Tongue (tissue), 1 donor: ENCODE measurements at regions not wholly inside any gene's neighbourhood (a gene's known extent, or its start where the extent isn't known, plus 50 kb on each side); places are given as distances from the start of the nearest gene placed in this dataset.
A peak's percentile ranks its signal among the peaks of the same experiment; 100 is the strongest.

Source experiments
- DNase-seq: peaks from one replicate; pipeline ENCODE4 v3.0.0-alpha.2; 2015

DNA sequence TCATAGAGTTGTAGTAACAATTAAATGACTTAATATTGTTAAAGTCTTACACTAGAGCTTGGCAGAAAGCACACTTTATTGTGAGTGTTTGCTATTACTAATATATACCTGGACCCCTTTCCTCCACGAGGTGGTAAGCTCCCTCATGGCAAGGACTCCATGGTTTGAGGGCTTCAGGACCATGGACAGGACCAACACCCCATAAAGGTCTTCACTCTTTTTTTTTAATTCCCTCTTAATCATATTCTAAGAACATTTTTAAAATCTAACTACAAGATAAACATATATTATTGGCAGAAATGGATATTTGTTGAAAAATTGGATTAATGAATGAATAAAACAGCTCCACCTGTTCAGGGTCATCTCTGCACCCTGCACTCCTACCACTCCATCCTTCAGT, 154.5 kb downstream of the CBLN1 start:
- DNase-seq, result peak; percentile 14

DNA sequence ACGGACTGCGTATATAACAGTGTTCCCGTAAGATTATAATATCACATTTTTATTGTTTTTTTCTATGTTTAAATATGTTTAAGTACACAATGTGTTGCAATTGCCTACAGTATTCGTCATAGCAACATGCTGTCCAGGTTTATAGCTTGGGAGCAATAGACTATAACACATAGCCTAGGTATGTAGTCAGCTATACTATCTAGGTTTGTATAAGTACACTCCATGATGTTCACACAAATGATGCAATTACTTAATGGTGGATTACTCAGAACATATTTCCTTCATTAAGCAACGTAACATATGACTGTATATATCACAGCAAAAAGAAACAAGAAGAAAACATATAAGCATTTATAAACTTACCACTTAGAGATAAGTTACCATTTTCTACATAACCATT, 160.0 kb downstream of the CBLN1 start:
- no peak for DNase-seq

DNA sequence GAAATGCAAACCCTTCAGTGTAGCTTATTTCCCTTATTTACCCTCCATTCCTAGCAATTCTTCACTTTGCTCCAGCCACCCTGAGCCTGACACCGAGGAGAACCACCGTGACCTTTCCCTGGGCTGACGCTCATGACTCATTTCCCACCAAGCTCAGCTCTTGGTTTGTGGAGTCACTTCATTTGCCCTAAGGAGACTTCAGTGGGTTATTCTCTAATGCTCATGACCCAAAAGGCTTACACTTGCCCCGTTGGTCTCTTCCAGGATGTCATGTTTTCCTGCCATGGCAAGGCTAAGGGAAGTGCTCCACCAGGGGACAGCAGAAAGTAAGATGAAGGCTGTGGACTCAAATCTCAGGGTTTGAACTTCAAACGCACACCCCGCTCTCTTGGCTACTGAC, 161.0 kb downstream of the CBLN1 start:
- DNase-seq, result no peak

DNA sequence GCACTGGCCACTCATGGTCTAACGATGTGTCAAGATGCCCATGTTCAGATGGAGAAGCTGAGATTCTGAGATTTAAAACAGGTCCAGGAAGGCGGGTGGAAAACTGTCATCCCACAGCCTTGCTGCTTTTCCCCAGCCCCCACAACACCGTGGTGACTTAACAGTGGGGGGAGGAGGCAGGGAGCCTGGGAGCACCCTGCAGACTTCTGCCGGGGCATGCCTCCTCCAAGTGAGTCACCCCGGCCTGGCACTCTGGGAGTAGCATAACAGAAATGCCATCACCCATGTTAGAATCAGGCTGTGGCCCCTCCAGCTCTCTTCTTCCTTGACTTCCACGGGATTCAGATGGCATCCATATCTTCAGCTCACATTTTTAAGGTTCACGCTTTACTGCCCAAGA, 164.8 kb downstream of the CBLN1 start:
- no peak for DNase-seq

DNA sequence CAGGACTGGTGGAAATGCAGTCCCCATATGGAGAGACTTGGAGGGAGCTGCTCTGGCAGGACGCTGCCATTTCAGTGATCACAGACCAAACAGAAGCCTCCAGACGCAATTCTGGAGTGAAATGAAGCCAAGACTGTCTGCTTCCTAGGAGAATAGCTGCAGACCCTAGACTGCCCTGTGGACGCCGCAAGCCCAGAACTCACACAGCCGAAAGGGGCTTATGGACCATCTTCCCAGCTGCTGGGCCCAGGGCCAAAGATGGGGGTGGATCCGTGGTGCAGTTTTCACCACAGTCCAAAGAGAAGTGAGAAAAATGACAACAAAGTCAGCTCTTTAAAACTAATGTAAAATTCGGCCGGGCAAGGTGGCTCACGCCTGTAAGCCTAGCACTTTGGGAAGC, 165.7 kb downstream of the CBLN1 start:
- DNase-seq, result no peak

- peak; percentile 15 for DNase-seq
Measured at GRCh38 chr16:49112754-49113153, 168.9 kb downstream of the CBLN1 start.

DNA sequence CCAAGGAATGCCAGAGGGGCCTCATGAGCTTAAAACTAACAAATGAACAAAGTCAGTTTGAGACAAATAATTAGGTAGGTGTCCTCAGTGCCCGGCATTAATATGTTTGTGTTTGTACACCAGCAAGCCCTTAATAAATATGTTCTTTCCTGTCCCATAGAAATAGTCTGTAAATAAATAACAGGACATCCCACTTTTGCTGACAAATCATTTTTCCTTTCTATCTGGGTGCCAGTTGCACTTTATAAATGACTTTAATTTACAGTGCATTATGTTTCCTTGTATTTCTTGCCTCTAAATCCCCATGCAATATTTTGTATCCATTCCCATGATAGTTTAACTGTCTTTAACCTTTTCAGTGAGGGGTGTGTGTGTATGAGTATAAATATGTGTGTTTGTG, 170.3 kb downstream of the CBLN1 start:
- no peak for DNase-seq

- DNase-seq, result no peak
Measured at GRCh38 chr16:49108611-49109010, 173.0 kb downstream of the CBLN1 start.

DNA sequence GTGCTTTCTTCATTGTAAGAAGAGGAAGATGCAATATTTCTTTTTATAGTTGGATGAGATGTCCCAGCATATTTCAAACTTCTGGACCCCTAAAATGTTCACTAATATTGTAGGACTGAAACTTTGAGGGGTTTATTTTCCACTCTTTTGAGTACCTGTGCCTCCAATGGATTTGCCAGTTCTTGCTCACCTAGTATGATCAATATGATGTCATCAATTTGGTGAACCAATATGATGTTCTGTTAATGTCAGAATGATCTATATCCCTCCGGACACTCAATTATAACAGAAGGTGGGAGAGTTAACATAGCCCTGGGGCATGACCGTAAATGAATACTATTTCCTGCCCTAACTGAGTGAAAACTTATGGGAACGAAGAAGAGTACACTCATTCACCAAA, 178.3 kb downstream of the CBLN1 start:
- no peak for DNase-seq

DNA sequence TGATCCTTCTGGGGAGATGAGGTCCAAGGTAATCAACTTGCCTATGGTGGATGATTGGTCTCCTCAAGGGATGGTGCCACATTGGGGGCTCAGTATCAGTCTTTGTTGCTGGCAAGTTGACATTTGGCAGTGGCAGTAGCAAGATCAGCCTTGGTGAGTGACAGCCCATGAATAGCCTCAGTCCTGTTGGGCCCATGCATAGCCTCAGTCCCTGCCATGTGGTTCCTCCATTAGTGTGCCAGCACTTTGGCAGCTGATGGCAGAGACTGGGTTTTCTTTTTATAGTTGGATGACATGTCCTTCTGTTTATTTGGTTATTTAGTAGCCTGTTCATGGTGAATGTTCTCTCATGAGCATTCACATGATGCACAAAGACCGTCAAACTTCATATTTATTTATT, 179.6 kb downstream of the CBLN1 start:
- DNase-seq, result no peak

DNA sequence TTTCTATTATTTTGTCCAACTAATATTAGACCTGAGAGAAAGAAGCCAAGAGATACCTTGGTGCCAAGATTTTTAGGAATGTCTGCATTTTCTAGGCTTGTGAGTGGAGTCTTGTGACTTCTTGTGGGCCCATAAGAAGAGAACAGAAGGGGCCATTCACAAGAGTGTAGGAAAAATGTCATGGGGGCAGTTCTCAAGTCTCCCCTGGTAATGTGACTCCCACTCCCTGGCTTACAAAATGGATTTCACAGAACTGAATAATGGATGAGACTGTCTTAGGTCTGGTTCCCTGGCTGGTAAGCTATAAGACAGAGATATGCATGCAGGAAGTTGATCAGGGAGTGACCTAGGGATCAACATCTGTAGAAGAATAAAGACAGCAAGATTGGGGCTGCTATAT, 181.3 kb downstream of the CBLN1 start:
- no peak for DNase-seq

GRCh38 chr16:49097964-49098363, 183.7 kb downstream of the CBLN1 start:
- DNase-seq, result no peak

- DNase-seq, result no peak
Measured at GRCh38 chr16:49096176-49096945, 185.3 kb downstream of the CBLN1 start.

- no peak for DNase-seq
Measured at GRCh38 chr16:49095539-49095938, 186.1 kb downstream of the CBLN1 start.

DNA sequence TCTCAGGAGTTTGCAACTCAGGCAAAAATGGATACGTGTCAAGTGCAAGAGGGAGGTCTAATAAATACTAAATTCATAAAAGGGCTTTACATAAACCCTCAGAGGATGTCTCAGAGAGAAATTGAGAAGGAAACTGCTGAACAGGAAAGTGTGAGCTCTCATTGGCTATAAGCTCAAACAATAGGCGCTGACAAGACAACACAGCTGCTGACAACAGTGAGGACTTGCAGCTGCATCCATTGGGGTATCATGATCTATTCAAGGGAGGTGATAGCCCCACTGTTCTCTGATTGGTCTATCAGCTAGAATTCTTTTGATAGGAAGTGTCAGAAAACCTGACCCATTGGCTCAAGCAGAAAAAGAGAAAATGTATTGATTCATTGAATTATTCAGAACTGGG, 187.2 kb downstream of the CBLN1 start:
- no peak for DNase-seq

DNA sequence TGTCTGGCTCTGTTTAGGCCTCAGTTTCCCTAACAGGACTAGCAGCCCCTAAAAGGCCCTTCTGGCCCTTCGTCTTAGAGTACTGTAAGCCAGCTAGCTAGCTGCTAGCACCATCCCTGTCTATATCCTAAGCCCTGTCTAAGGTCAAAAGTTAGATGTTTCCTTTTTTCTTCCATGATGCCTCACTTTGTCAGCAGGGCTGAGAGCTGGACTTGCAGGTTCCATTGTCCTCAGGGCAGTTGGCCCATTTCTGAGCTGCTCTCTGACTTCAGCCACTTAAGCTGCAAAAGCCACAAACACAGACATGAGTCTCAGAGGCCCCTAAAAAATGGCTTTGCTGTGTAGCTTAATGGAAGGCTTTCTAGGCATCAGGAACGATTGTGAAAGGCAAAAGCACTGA, 187.7 kb downstream of the CBLN1 start:
- no peak for DNase-seq

DNA sequence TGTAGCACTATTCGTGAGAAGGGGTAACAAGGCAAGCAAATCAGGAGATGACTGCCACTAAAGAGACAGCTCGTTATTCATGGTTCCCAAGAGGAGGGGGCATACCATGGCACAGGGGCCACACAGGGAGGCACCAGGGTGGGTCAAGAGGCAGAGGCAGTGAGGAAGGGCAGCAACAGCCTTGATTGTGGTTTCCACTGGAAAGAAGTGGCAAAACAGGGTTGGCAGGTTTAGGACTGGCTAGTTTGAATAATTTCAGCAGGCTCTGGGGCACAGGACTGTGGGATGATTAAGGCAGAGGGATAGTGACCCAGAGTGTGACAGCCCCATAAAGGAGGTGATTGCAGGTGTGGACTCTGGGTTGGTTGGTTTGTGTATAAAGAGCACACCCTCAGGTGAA, 188.9 kb downstream of the CBLN1 start:
- DNase-seq, result no peak

DNA sequence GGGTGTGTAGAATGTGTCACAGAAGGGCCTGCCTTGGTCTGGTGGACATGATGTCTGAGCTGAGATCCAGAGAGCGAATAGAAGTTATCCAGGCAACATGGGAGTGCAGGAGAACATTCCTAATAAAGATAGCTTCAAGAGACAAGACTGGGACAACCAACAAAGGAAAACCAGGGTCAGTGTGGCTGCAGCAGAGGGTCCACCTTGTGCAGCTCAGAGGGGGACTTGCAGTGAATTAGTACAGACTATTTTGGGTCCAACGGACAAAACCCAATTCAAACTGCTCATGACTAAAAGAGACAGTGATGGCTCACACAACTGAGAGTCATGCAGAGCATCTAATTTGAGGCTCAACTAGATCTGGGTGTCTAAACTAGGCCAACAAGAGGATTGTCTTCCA, 192.1 kb downstream of the CBLN1 start:
- no peak for DNase-seq

DNA sequence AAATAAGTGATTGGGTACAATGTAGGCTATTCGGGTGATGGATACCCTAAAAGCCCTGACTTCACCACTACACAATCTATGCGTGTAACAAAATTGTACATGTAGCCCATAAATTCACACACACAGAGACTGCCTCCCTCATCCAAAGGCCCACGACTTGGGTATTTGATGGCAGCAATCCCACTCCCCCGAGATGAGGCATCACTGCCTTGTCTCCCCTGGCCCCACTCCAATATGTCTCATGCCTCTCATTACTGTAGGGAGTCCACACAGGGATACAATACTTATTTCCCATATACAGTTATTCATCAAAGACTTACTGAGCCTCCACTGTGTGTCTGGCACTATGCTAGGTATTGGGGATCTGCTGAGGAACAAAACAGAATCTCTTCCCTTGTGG, 192.6 kb downstream of the CBLN1 start:
- DNase-seq, result no peak

- DNase-seq, result peak; percentile 81
Measured at GRCh38 chr16:49085686-49086085, 196.0 kb downstream of the CBLN1 start.

DNA sequence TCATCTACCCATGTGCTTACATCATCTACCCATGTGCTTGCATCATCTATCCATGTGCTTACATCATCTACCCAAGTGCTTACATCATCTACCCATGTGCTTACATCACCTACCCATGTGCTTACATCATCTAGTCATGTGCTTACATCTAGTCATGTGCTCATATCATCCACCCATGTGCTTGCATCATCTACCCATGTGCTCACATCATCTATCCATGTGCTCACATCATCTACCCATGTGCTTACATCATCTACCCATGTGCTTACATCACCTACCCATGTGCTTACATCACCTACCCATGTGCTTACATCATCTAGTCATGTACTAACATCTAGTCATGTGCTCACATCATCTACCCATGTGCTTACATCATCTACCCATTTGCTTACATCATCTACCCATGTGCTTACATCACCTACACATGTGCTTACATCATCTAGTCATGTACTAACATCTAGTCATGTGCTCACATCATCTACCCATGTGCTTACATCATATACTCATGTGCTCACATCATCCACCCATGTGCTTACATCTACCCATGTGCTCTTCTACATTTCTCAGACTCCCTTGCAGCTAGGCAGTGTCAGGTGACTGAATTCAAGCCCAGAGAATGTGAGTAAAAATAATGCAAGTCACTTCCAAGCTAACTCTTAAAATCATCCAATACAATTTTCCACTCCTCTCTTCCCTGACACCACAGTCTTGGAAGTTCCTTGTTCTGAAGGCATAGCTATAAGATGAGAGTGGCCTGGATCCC, 196.8 kb downstream of the CBLN1 start:
- DNase-seq, result no peak

GRCh38 chr16:49081554-49081953, 200.1 kb downstream of the CBLN1 start:
- DNase-seq, result no peak

DNA sequence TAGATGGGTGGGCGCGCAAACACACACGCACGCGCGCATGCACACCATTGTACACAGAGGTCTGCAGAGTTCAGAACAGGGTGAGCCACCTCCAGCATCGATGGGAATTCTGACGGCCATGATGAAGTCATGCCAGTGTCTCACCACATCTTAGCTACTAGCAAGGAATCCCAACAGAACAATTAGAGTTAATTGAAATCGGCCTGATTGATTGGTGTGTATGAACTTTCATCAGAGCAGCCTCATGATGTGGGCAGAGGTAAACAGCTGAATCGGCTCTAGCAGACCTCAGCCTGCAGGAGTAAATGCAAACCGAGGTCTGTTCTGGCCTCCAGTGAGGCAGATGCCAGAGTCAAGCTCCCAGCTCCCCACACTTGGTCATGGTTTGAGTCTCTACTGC, 200.6 kb downstream of the CBLN1 start:
- no peak for DNase-seq

DNA sequence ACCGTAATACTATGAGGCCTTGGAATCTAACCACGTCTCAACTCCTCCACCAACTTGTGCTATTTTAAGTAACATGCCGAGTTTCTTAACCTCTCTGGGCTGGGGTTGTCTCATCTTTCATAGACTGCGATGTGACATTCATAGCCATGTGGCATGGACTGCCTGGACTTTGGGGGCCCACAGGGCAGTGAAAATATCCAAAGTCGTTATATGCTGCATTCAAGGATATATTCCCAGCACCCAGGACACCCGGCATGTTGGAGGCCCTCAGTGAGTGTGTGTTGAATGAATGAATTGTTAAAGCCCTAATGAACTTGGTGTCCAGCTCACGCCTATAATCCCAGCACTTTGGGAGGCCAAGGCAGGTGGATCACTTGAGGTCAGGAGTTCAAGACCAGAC, 203.1 kb downstream of the CBLN1 start:
- no peak for DNase-seq
